ENCODE measurements at regions not wholly inside any gene's neighbourhood (a gene's known extent, or its start where the extent isn't known, plus 50 kb on each side); places are given as distances from the start of the nearest gene placed in this dataset.

DNA sequence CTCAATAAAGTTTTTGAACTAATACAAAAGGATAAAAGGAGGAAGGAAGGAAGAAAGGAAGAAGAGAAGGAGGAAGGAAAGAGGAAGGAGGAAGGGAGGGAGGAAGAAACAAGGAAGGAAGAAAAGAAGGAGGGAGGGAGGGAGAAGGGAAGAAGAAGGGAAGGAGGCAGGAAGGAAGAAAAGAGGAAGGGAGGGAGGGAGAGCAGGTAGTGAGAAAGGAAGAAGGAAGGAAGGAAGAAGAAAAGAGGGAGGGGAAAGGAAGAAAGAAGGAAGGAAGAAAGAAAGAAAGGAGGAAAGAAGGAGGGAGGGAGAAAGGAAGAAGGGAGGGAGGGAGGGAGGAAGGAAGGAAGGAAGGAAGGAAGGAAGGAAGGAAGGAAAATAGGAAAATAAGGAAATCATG is 263.8 kb upstream of the C16orf82 start:
- peaks cover 4% of the 10 kb centered on the region for H3K27me3 Mint-ChIP-seq (ENCODE audit: unreplicated experiment)
- no peaks in the 10 kb centered on the region for H3K4me1 Mint-ChIP-seq (ENCODE audit: unreplicated experiment)
- H3K36me3 Mint-ChIP-seq (ENCODE audit: low read depth, unreplicated experiment), result peaks cover 7% of the 10 kb centered on the region
- DNase-seq (ENCODE audit: low spot score), result no peak
- no peak overlapping the region for H3K27ac Mint-ChIP-seq (ENCODE audit: unreplicated experiment)
- no peak overlapping the region for H3K4me3 Mint-ChIP-seq (ENCODE audit: unreplicated experiment)
- no peak for TF ChIP-seq CTCF (IDR thresholded peaks at IDR 0.05; ENCODE audit: unreplicated experiment)
- H3K9me3 Mint-ChIP-seq (ENCODE audit: unreplicated experiment), result peaks cover 34% of the 10 kb centered on the region

DNA sequence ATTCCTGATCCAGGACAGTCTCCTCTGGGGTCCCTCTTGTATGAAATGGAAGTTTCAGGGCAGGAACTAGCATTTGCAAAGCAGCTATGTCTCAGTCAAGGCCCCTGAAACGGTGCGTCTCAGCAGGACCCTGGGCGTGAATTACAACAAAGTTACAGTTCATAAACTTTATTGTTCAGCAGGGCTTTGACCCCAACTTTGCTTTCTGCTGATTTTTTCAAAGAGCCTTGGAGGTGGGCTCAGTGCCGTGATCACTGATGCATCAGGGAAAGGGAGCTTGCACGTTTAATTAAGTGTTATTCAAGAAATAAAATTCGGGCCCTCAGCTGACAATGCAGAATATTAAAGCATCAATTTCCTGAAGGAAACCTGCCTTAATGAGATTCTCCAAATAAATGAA is 260.1 kb upstream of the C16orf82 start:
- no peak for DNase-seq (ENCODE audit: low spot score)
- Mint-ChIP-seq H3K9me3 (ENCODE audit: unreplicated experiment) (peaks cover 32% of the 10 kb centered on the region), H3K27me3 (ENCODE audit: unreplicated experiment) (peaks cover 6% of the 10 kb centered on the region), H3K4me3 (ENCODE audit: unreplicated experiment) (no peak overlapping the region), H3K4me1 (ENCODE audit: unreplicated experiment) (no peaks in the 10 kb centered on the region), H3K36me3 (ENCODE audit: low read depth, unreplicated experiment) (peaks cover 5% of the 10 kb centered on the region), H3K27ac (ENCODE audit: unreplicated experiment) (no peak overlapping the region)
- no peak for TF ChIP-seq CTCF (IDR thresholded peaks at IDR 0.05; ENCODE audit: unreplicated experiment)

DNA sequence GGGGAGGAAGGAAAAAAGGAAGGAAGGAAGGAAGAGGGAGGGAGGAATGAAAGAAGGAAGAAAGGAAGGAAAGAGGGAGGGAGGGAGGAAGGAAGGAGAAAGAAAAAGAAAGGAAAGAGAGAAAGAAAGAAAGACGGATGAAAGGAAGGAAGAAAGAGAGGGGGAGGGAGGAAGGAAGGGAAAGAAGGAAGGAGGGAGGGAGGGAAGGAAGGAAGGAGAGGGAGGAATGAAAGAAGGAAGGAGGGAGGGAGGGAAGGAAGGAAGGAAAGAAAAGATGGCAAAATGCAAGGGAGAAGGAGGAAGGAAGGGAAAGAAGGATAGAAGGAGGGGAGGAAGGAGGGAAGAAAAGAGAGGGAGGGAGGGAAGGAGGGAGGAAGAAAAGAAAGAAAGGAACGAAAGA is 257.3 kb upstream of the C16orf82 start:
- DNase-seq (ENCODE audit: low spot score), result no peak
- H3K9me3 Mint-ChIP-seq (ENCODE audit: unreplicated experiment), result peaks cover 23% of the 10 kb centered on the region
- no peak overlapping the region for H3K4me3 Mint-ChIP-seq (ENCODE audit: unreplicated experiment)
- H3K36me3 Mint-ChIP-seq (ENCODE audit: low read depth, unreplicated experiment), result peaks cover 5% of the 10 kb centered on the region
- H3K27me3 Mint-ChIP-seq (ENCODE audit: unreplicated experiment), result peaks cover 4% of the 10 kb centered on the region
- no peak overlapping the region for H3K27ac Mint-ChIP-seq (ENCODE audit: unreplicated experiment)
- H3K4me1 Mint-ChIP-seq (ENCODE audit: unreplicated experiment), result no peaks in the 10 kb centered on the region
- no peak for TF ChIP-seq CTCF (IDR thresholded peaks at IDR 0.05; ENCODE audit: unreplicated experiment)

GRCh38 chr16:26816266-26816665 is 250.5 kb upstream of the C16orf82 start:
- Mint-ChIP-seq H3K27ac (ENCODE audit: unreplicated experiment) (peak overlapping the region; percentile 6), H3K27me3 (ENCODE audit: unreplicated experiment) (no peaks in the 10 kb centered on the region), H3K9me3 (ENCODE audit: unreplicated experiment) (peaks cover 20% of the 10 kb centered on the region), H3K4me3 (ENCODE audit: unreplicated experiment) (no peak overlapping the region), H3K36me3 (ENCODE audit: low read depth, unreplicated experiment) (peaks cover 12% of the 10 kb centered on the region), H3K4me1 (ENCODE audit: unreplicated experiment) (no peaks in the 10 kb centered on the region)
- DNase-seq (ENCODE audit: low spot score), result no peak
- TF ChIP-seq CTCF (IDR thresholded peaks at IDR 0.05; ENCODE audit: unreplicated experiment), result no peak

DNA sequence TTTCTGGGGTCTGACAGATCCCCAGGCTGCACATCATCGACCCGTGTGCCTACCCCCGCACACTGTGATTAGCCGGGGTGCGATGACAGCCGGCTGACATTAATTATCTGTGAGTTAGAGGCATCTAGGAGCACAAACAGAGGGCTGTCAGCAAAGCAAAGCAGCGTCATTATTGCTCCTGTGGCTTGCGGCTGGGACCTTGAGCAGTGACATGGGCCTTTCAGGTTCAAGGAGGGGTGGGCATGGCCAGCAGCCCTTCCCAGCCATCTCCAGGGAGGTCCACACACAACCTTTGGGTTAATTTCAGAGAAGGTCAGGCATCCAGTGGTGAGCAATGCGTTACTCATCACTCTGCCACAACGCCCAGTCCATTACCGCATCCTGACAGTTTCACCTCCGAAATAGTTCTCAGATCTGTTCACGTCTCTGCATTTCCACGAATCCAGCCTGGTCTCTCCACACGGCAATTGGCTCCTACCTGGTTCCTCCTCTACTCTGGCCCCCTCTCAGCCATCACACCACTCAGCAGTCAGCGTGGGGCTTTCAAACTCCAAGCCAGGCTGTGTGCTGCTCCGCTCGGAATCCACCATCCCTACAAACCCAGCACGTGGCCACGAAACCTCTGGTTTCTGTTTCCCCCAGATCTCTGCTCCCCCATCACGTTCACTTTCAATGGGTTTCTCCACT is 249.7 kb upstream of the C16orf82 start:
- Mint-ChIP-seq H3K9me3 (ENCODE audit: unreplicated experiment) (peaks cover 21% of the 10 kb centered on the region), H3K4me3 (ENCODE audit: unreplicated experiment) (no peak overlapping the region), H3K27me3 (ENCODE audit: unreplicated experiment) (no peaks in the 10 kb centered on the region), H3K36me3 (ENCODE audit: low read depth, unreplicated experiment) (peaks cover 12% of the 10 kb centered on the region), H3K27ac (ENCODE audit: unreplicated experiment) (no peak overlapping the region), H3K4me1 (ENCODE audit: unreplicated experiment) (no peaks in the 10 kb centered on the region)
- DNase-seq (ENCODE audit: low spot score), result no peak
- no peak for TF ChIP-seq CTCF (IDR thresholded peaks at IDR 0.05; ENCODE audit: unreplicated experiment)

Data from endothelial cell (in vitro differentiated cells).